ENCODE measurements at regions not wholly inside any gene's neighbourhood (a gene's known extent, or its start where the extent isn't known, plus 50 kb on each side); places are given as distances from the start of the nearest gene placed in this dataset.

DNA sequence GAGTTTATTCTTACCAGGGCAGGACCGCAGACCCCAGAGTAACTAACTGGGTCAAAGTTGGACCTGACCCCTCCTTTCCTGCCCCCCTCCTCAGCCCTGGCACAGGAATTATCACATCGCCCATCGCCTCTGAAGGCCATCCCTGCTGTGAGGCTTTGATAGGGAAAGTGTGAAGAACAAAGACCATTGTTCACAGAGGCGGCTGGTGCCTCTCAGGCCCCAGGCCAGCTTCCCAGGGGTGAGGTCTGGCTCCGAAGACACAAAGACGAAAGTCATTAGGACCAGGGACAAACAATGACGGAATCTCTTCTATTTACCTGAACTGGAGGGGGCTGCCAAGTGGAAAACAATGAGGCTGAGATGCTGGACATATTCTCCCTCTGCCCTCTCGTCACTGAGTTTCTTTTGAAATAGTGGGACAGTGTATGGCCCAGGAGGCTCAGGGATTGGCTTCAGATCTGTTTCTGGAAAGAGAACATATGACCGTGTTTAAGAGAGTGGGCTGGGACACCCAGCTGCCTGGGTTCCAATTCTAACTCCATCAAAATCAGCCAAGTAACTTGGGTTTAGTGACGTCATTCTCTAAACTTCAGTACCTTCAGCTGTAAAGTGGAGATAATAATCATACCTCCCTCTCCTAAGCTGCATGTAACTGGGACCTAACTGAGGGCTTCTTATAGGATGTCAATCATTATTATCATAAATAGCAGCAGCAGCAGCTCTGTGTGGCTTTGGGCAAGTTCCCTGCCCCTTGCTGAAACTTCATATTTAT lies 769.4 kb downstream of the MED13L start:
- no peak overlapping the region for H3K4me3 ChIP-seq (ENCODE audit: low read depth, low read length)
- no peak overlapping the region for H4K8ac ChIP-seq (ENCODE audit: low read depth, low read length)
- no peak overlapping the region for H3K14ac ChIP-seq (ENCODE audit: low read length)
- no peak for DNase-seq
- H2AFZ ChIP-seq (ENCODE audit: insufficient read depth, low read length, poor library complexity), result no peak overlapping the region
- H3K27ac ChIP-seq (ENCODE audit: low read depth, low read length), result no peak overlapping the region
- H4K91ac ChIP-seq (ENCODE audit: low read depth, low read length), result no peak overlapping the region
- H2BK120ac ChIP-seq (ENCODE audit: insufficient read depth, low read length, poor library complexity), result peak overlapping the region; percentile 9
- no peaks in the 10 kb centered on the region for H3K9me3 ChIP-seq (ENCODE audit: insufficient read depth, low read depth, low read length)
- no peak overlapping the region for H4K12ac ChIP-seq (ENCODE audit: low read depth, low read length)
- peaks cover 11 to 15% of the 10 kb centered on the region in 2 experiments for H3K4me1 ChIP-seq (ENCODE audit: control insufficient read depth in 1 of 2, insufficient read depth in 2 of 2, low read length in 2 of 2)
- H2AK5ac ChIP-seq (ENCODE audit: low read length), result no peak overlapping the region
- H2BK12ac ChIP-seq (ENCODE audit: low read length), result no peak overlapping the region
- no CpG with 5 or more reads among the region's 10 CpGs for WGBS (ENCODE audit: extremely low coverage, insufficient coverage, insufficient read length)
- H3K4me2 ChIP-seq (ENCODE audit: low read length), result no peak overlapping the region
- no peak overlapping the region for H3K23ac ChIP-seq (ENCODE audit: low read length)
- H3K79me1 ChIP-seq (ENCODE audit: low read length), result no peaks in the 10 kb centered on the region
- H3K18ac ChIP-seq (ENCODE audit: low read length), result no peak overlapping the region
- H3K9ac ChIP-seq (ENCODE audit: low read length), result no peak overlapping the region
- no peaks in the 10 kb centered on the region for H3K36me3 ChIP-seq (ENCODE audit: control insufficient read depth in 1 of 2, insufficient read depth in 2 of 2, low read length in 2 of 2)
- H3K4ac ChIP-seq (ENCODE audit: low read depth, low read length), result no peak overlapping the region
- H2BK5ac ChIP-seq (ENCODE audit: low read depth, low read length, poor library complexity), result no peak overlapping the region
- H3K27me3 ChIP-seq (ENCODE audit: insufficient read depth, low read length), result no peaks in the 10 kb centered on the region
- no peaks in the 10 kb centered on the region for H3K79me2 ChIP-seq (ENCODE audit: control insufficient read depth, insufficient read depth, low read length, poor library complexity)

DNA sequence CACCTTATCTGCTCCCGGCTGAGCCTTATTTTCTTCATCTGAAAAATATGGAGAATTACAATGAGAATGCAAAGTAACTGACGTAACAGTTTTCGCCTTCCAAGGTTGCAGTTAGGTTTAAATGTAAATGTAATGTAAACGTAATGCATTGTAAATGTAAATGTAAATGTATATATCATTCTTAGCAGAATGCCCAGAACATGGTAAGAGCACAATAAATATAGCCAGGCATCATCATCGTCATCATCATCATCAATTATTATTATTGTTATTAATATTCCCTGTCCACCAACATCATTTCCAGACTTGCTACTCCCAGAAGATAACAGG lies 770.0 kb downstream of the MED13L start:
- no peak overlapping the region for H3K4me3 ChIP-seq (ENCODE audit: low read depth, low read length)
- no peaks in the 10 kb centered on the region for H3K79me1 ChIP-seq (ENCODE audit: low read length)
- H2BK12ac ChIP-seq (ENCODE audit: low read length), result no peak overlapping the region
- H2BK120ac ChIP-seq (ENCODE audit: insufficient read depth, low read length, poor library complexity), result no peak overlapping the region
- no peak overlapping the region for H4K8ac ChIP-seq (ENCODE audit: low read depth, low read length)
- H2AK5ac ChIP-seq (ENCODE audit: low read length), result no peak overlapping the region
- H3K36me3 ChIP-seq (ENCODE audit: control insufficient read depth in 1 of 2, insufficient read depth in 2 of 2, low read length in 2 of 2), result no peaks in the 10 kb centered on the region
- H3K9me3 ChIP-seq (ENCODE audit: insufficient read depth, low read depth, low read length), result no peaks in the 10 kb centered on the region
- H2BK5ac ChIP-seq (ENCODE audit: low read depth, low read length, poor library complexity), result no peak overlapping the region
- H2AFZ ChIP-seq (ENCODE audit: insufficient read depth, low read length, poor library complexity), result no peak overlapping the region
- H3K27me3 ChIP-seq (ENCODE audit: insufficient read depth, low read length), result no peaks in the 10 kb centered on the region
- H3K27ac ChIP-seq (ENCODE audit: low read depth, low read length), result no peak overlapping the region
- WGBS (ENCODE audit: extremely low coverage, insufficient coverage, insufficient read length), result no CpG with 5 or more reads among the region's 5 CpGs
- peaks cover 11 to 15% of the 10 kb centered on the region in 2 experiments for H3K4me1 ChIP-seq (ENCODE audit: control insufficient read depth in 1 of 2, insufficient read depth in 2 of 2, low read length in 2 of 2)
- DNase-seq, result no peak
- H3K4ac ChIP-seq (ENCODE audit: low read depth, low read length), result no peak overlapping the region
- H4K91ac ChIP-seq (ENCODE audit: low read depth, low read length), result no peak overlapping the region
- H3K23ac ChIP-seq (ENCODE audit: low read length), result no peak overlapping the region
- no peak overlapping the region for H4K12ac ChIP-seq (ENCODE audit: low read depth, low read length)
- H3K4me2 ChIP-seq (ENCODE audit: low read length), result no peak overlapping the region
- no peak overlapping the region for H3K18ac ChIP-seq (ENCODE audit: low read length)
- H3K14ac ChIP-seq (ENCODE audit: low read length), result no peak overlapping the region
- H3K79me2 ChIP-seq (ENCODE audit: control insufficient read depth, insufficient read depth, low read length, poor library complexity), result no peaks in the 10 kb centered on the region
- H3K9ac ChIP-seq (ENCODE audit: low read length), result no peak overlapping the region

DNA sequence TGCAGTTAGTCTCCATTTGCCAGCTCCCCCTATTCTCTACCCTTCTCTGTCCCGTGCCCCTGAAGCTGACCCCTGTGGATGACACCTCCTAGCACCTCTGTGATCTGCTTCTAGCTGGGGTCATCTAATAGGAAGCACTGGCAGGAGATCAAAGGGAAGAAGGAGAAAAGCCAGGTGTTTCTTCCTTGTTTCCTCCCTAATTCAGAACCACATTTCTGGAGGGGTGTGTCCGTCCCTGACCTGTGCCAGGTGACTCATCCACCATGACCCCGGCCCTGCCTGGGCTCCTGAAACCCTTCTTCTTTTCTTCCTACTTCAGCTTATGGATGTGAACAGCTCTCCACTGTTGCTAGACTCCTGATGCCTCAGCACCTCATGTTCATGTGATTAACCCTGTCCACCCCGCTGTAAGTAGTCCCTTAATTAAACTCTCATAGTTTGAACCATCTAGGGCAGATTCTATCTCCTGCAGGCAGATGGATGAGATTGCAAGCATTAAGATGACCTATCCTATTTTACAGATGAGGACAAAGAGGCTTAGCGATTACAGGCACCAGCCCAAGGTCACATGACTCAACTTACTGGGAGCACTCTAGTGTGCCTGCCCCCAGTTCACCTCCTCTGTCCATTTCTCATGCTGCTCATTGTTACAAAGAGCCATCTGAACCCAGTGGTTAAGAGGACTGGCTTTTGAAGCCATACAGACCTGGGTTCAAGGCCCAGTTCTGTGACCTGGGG lies 770.5 kb downstream of the MED13L start:
- Histone ChIP-seq H3K4ac (ENCODE audit: low read depth, low read length) (no peak overlapping the region), H3K4me3 (ENCODE audit: low read depth, low read length) (no peak overlapping the region), H3K36me3 (ENCODE audit: control insufficient read depth in 1 of 2, insufficient read depth in 2 of 2, low read length in 2 of 2) (no peaks in the 10 kb centered on the region), H3K79me1 (ENCODE audit: low read length) (no peaks in the 10 kb centered on the region), H2AK5ac (ENCODE audit: low read length) (no peak overlapping the region), H4K91ac (ENCODE audit: low read depth, low read length) (no peak overlapping the region), H3K27ac (ENCODE audit: low read depth, low read length) (no peak overlapping the region), H2AFZ (ENCODE audit: insufficient read depth, low read length, poor library complexity) (no peak overlapping the region), H3K9ac (ENCODE audit: low read length) (no peak overlapping the region), H2BK12ac (ENCODE audit: low read length) (no peak overlapping the region), H3K4me2 (ENCODE audit: low read length) (no peak overlapping the region), H2BK120ac (ENCODE audit: insufficient read depth, low read length, poor library complexity) (no peak overlapping the region), H2BK5ac (ENCODE audit: low read depth, low read length, poor library complexity) (no peak overlapping the region), H3K4me1 (ENCODE audit: control insufficient read depth in 1 of 2, insufficient read depth in 2 of 2, low read length in 2 of 2) (peaks cover 11 to 15% of the 10 kb centered on the region in 2 experiments), H3K9me3 (ENCODE audit: insufficient read depth, low read depth, low read length) (no peaks in the 10 kb centered on the region), H3K14ac (ENCODE audit: low read length) (no peak overlapping the region), H3K79me2 (ENCODE audit: control insufficient read depth, insufficient read depth, low read length, poor library complexity) (no peaks in the 10 kb centered on the region), H3K23ac (ENCODE audit: low read length) (no peak overlapping the region), H4K12ac (ENCODE audit: low read depth, low read length) (no peak overlapping the region), H3K18ac (ENCODE audit: low read length) (no peak overlapping the region), H3K27me3 (ENCODE audit: insufficient read depth, low read length) (no peaks in the 10 kb centered on the region), H4K8ac (ENCODE audit: low read depth, low read length) (no peak overlapping the region)
- peak in 1 of 2 donors; percentile 37 for DNase-seq
- no CpG with 5 or more reads among the region's 5 CpGs for WGBS (ENCODE audit: extremely low coverage, insufficient coverage, insufficient read length)

DNA sequence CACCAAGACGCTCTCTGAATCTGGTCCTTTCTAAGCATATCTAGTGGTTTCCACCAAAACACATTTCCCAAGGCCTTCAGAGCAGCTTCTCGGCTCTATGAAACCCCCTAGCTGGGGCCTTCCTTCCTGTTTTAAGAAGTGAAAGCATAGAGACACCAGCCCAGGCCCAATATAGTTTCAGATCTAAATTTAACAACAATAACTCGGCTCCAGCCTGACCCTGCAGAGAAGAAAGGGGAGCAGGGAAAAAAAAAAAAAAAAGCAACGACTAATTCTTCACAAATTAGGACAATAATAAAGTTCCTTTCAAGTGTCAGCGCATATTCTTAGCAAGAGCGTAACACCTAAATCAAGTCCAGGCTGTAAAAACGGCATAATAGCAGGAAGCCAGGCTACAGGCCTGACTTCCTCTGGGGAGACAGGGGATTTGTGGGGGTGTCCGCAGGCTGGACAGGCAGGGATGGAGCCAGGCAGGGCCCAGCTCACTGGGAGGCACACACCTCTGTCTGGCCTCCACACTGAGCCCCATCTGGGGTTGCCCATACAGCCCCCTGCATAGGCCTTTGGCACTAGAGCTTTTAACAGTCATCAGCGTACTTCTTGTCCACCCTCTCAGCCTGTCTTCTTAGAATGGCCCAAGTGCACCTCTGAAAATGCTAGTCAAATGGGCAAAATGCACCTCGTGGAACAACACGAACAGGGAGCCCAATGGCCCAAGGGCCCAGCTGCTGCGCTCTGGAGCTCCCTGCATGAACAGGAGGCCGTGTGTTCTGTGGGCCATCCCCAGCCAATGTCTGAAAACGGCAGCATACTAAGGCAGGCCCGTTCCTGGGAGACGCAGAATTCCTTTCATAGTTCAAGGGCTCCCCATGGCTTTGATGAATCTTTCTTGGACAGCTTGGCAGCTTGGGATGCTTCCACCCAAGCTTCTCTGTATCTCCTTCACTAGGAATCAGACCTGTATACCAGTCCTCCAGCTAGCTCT lies 772.9 kb downstream of the MED13L start:
- Histone ChIP-seq H3K23ac (ENCODE audit: low read length) (no peak overlapping the region), H4K8ac (ENCODE audit: low read depth, low read length) (no peak overlapping the region), H3K9me3 (ENCODE audit: insufficient read depth, low read depth, low read length) (no peaks in the 10 kb centered on the region), H2AFZ (ENCODE audit: insufficient read depth, low read length, poor library complexity) (no peak overlapping the region), H4K91ac (ENCODE audit: low read depth, low read length) (no peak overlapping the region), H2BK120ac (ENCODE audit: insufficient read depth, low read length, poor library complexity) (no peak overlapping the region), H3K18ac (ENCODE audit: low read length) (no peak overlapping the region), H2BK12ac (ENCODE audit: low read length) (no peak overlapping the region), H4K12ac (ENCODE audit: low read depth, low read length) (no peak overlapping the region), H3K4me2 (ENCODE audit: low read length) (no peak overlapping the region), H3K36me3 (ENCODE audit: control insufficient read depth in 1 of 2, insufficient read depth in 2 of 2, low read length in 2 of 2) (no peaks in the 10 kb centered on the region), H3K4me1 (ENCODE audit: control insufficient read depth in 1 of 2, insufficient read depth in 2 of 2, low read length in 2 of 2) (peaks cover 11 to 15% of the 10 kb centered on the region in 2 experiments), H3K4ac (ENCODE audit: low read depth, low read length) (no peak overlapping the region), H3K79me2 (ENCODE audit: control insufficient read depth, insufficient read depth, low read length, poor library complexity) (no peaks in the 10 kb centered on the region), H3K9ac (ENCODE audit: low read length) (no peak overlapping the region), H3K27ac (ENCODE audit: low read depth, low read length) (no peak overlapping the region), H3K27me3 (ENCODE audit: insufficient read depth, low read length) (no peaks in the 10 kb centered on the region), H2AK5ac (ENCODE audit: low read length) (no peak overlapping the region), H3K4me3 (ENCODE audit: low read depth, low read length) (no peak overlapping the region), H3K79me1 (ENCODE audit: low read length) (no peaks in the 10 kb centered on the region), H3K14ac (ENCODE audit: low read length) (no peak overlapping the region), H2BK5ac (ENCODE audit: low read depth, low read length, poor library complexity) (no peak overlapping the region)
- WGBS (ENCODE audit: extremely low coverage, insufficient coverage, insufficient read length), result no CpG with 5 or more reads among the region's 16 CpGs
- no peak for DNase-seq

Measured in trophoblast cell (in vitro differentiated cells and primary cell).